HPDE6-E6E7 (cell line): ENCODE measurements at regions not wholly inside any gene's neighbourhood (a gene's known extent, or its start where the extent isn't known, plus 50 kb on each side); places are given as distances from the start of the nearest gene placed in this dataset.
A peak's percentile ranks its signal among the peaks of the same experiment; 100 is the strongest.

Source experiments
- DNase-seq: peaks from one replicate; pipeline ENCODE4 v3.0.0; 2011; ENCODE audit warnings: missing footprints; ENCODE audit errors: extremely low spot score

- DNase-seq, result no peak
Observed at GRCh38 chrX:36927712-36928111, 80.5 kb upstream of the FAM47C start.

GRCh38 chrX:36930491-36930890 is 77.7 kb upstream of the FAM47C start:
- DNase-seq, result no peak

- no peak for DNase-seq
Observed at GRCh38 chrX:36947214-36947613, 61.0 kb upstream of the FAM47C start.

- DNase-seq, result no peak
Observed at GRCh38 chrX:36950495-36951253, 57.5 kb upstream of the FAM47C start.

GRCh38 chrX:36957425-36958328 is 50.5 kb upstream of the FAM47C start:
- peak; percentile 6 for DNase-seq
